ENCODE measurements at regions not wholly inside any gene's neighbourhood (a gene's known extent, or its start where the extent isn't known, plus 50 kb on each side); places are given as distances from the start of the nearest gene placed in this dataset.

GRCh38 chr6:40931931-40932330 lies 107.1 kb downstream of the UNC5CL start:
- TF ChIP-seq CTCF (IDR thresholded peaks at IDR 0.05; ENCODE audit: control insufficient read depth, extremely low read depth, insufficient read depth): no peak
- H3K4me3 ChIP-seq (ENCODE audit: low read depth, low read length): no peak overlapping the region
- DNase-seq (ENCODE audit: low read depth): no peak

GRCh38 chr6:40930555-40930954 lies 108.5 kb downstream of the UNC5CL start:
- H3K4me3 ChIP-seq (ENCODE audit: low read depth, low read length): no peak overlapping the region
- no peak for TF ChIP-seq CTCF (IDR thresholded peaks at IDR 0.05; ENCODE audit: control insufficient read depth, extremely low read depth, insufficient read depth)
- no peak for DNase-seq (ENCODE audit: low read depth)

GRCh38 chr6:40930045-40930444 lies 109.0 kb downstream of the UNC5CL start:
- DNase-seq (ENCODE audit: low read depth): no peak
- TF ChIP-seq CTCF (IDR thresholded peaks at IDR 0.05; ENCODE audit: control insufficient read depth, extremely low read depth, insufficient read depth): no peak
- H3K4me3 ChIP-seq (ENCODE audit: low read depth, low read length): no peak overlapping the region

- no peak for TF ChIP-seq CTCF (IDR thresholded peaks at IDR 0.05; ENCODE audit: control insufficient read depth, extremely low read depth, insufficient read depth)
- no peak overlapping the region for H3K4me3 ChIP-seq (ENCODE audit: low read depth, low read length)
- DNase-seq (ENCODE audit: low read depth): no peak
These were observed 109.8 kb downstream of the UNC5CL start for GRCh38 chr6:40929176-40929575.

GRCh38 chr6:40928763-40929162 lies 110.3 kb downstream of the UNC5CL start:
- no peak overlapping the region for H3K4me3 ChIP-seq (ENCODE audit: low read depth, low read length)
- no peak for TF ChIP-seq CTCF (IDR thresholded peaks at IDR 0.05; ENCODE audit: control insufficient read depth, extremely low read depth, insufficient read depth)
- DNase-seq (ENCODE audit: low read depth): peak; percentile 50

GRCh38 chr6:40928307-40928706 lies 110.7 kb downstream of the UNC5CL start:
- TF ChIP-seq CTCF (IDR thresholded peaks at IDR 0.05; ENCODE audit: control insufficient read depth, extremely low read depth, insufficient read depth): no peak
- H3K4me3 ChIP-seq (ENCODE audit: low read depth, low read length): no peak overlapping the region
- no peak for DNase-seq (ENCODE audit: low read depth)

- H3K4me3 ChIP-seq (ENCODE audit: low read depth, low read length): no peak overlapping the region
- no peak for DNase-seq (ENCODE audit: low read depth)
- no peak for TF ChIP-seq CTCF (IDR thresholded peaks at IDR 0.05; ENCODE audit: control insufficient read depth, extremely low read depth, insufficient read depth)
These were observed 113.7 kb downstream of the UNC5CL start for GRCh38 chr6:40925341-40925740.

Data from LNCaP clone FGC (cell line).